ENCODE measurements at regions not wholly inside any gene's neighbourhood (a gene's known extent, or its start where the extent isn't known, plus 50 kb on each side); places are given as distances from the start of the nearest gene placed in this dataset.

DNA sequence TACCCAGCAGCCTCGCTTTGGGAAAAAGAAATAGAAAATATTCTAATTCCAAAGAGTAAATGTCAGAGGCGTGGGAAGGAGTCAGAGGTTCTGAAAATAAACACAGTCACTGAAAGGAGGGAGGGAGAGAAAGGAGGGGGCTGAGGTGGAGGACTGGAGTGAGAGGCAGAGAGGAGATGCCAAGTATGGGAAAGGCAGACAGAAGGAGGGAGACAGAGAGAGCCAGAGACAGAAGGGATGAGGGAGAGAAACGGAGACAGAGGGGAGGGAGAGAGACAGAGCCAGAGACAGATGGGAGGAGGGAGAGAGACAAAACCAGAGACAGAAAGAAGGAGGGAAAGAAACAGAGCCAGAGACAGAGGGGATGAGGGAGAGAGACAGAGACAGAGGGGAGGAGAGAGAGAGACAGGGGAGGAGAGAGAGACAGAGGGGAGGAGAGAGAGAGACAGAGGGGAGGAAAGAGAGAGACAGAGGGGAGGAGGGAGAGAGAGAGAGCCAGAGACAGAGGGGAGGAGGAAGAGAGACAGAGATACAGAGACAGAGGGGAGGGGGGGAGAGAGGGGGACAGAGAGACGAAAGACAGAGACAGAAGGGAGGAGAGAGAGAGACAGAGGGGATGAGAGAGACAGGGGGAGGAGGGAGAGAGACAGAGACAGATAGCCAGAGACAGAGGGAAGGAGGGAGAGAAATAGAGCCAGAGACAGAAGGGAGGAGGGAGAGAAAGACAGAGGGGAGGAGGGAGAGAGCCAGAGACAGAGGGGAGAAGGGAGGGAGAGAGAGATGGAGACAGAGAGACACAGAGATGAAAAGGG lies 525.5 kb downstream of the MATN1 start:
- TF ChIP-seq POLR2AphosphoS5 (IDR thresholded peaks at IDR 0.05) (no peak), CTCF (IDR thresholded peaks at IDR 0.05) (no peak), EP300 (IDR thresholded peaks at IDR 0.05) (no peak), POLR2A (IDR thresholded peaks at IDR 0.05; ENCODE audit: low read depth) (no peak)
- WGBS = 22% methylated on average over 4 of the region's 4 CpGs

DNA sequence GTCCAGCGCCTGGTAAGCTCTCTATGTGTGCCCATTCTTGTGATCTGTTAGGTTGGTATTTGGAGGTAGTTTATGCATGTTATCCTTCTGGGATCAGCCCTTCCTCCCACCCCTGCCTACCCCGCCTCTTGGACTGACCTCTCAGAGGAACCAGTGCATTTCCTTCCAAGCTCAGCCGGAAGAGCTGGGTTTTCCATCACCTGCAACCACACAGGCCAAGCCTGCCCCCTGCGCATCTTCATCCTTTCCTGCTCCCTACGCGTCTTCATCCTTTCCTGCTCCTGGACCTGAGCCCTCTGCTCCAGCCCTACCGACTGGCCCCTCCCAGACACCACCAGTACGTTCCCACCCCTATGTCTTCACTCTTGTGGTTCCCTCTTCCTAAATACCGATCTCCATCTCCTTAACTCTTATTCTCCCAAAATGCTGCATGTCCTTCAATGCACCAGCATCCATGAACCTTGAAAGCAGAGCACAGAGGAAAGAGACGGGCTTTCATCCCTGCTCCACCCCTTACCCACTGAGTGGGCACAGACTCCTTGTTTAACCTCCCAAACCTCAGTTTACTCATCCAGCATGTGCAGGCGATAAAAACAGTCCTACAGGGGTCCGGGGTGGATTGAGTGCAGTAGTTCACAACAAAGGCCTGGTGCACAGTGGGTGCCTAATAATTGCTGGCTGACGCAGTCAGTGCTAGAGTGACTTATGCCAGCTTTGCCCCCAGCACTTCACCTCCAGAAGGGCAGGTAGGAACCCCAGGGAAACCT lies 526.3 kb downstream of the MATN1 start:
- Histone ChIP-seq H3K27ac (replicated peaks in 1 of 4) (peak overlapping the region in 2 of 4 donors; percentile 5 to 48), H3K4me1 (peaks cover 4 to 22% (median 13%) of the 10 kb centered on the region in 4 donors), H3K4me3 (no peak overlapping the region), H3K36me3 (no peaks in the 10 kb centered on the region), H3K27me3 (peaks cover 0 to 4% (median 0%) of the 10 kb centered on the region in 4 donors), H3K9me3 (no peaks in the 10 kb centered on the region)
- TF ChIP-seq POLR2A (IDR thresholded peaks at IDR 0.05; ENCODE audit: low read depth) = no peak
- no peak for TF ChIP-seq CTCF (IDR thresholded peaks at IDR 0.05)
- no peak for TF ChIP-seq POLR2AphosphoS5 (IDR thresholded peaks at IDR 0.05)
- TF ChIP-seq EP300 (IDR thresholded peaks at IDR 0.05) = no peak
- WGBS = 45% methylated on average over 13 of the region's 13 CpGs
- intact Hi-C loops (cut with DNase I) = no loop called here
- peak; percentile 70 for DNase-seq (ENCODE audit: extremely low spot score)

More for the DNA sequence above, 525.5 kb downstream of the MATN1 start:
- peaks cover 0 to 4% (median 0%) of the 10 kb centered on the region in 4 donors for H3K27me3 ChIP-seq
- H3K27ac ChIP-seq (replicated peaks in 1 of 4) = peak overlapping the region in 2 of 4 donors; percentile 11 to 48
- peak; percentile 86 for DNase-seq (ENCODE audit: extremely low spot score)
- H3K4me3 ChIP-seq = no peak overlapping the region
- peaks cover 4 to 22% (median 13%) of the 10 kb centered on the region in 4 donors for H3K4me1 ChIP-seq
- no peaks in the 10 kb centered on the region for H3K9me3 ChIP-seq
- no peaks in the 10 kb centered on the region for H3K36me3 ChIP-seq
- intact Hi-C loops (cut with DNase I) = no loop called here

- intact Hi-C loops (cut with DNase I) = no loop called here
- H3K27ac ChIP-seq (replicated peaks in 1 of 4) = no peak overlapping the region
These were observed 526.9 kb downstream of the MATN1 start for GRCh38 chr1:30196457-30196856.

More at GRCh38 chr1:30196457-30196856, 526.9 kb downstream of the MATN1 start:
- peaks cover 0 to 4% (median 0%) of the 10 kb centered on the region in 4 donors for H3K27me3 ChIP-seq
- TF ChIP-seq POLR2AphosphoS5 (IDR thresholded peaks at IDR 0.05) = no peak
- no peak for TF ChIP-seq EP300 (IDR thresholded peaks at IDR 0.05)
- no peak for TF ChIP-seq POLR2A (IDR thresholded peaks at IDR 0.05; ENCODE audit: low read depth)
- no peak for TF ChIP-seq CTCF (IDR thresholded peaks at IDR 0.05)
- H3K4me1 ChIP-seq = peaks cover 4 to 22% (median 13%) of the 10 kb centered on the region in 4 donors
- DNase-seq (ENCODE audit: extremely low spot score) = peak; percentile 77
- H3K9me3 ChIP-seq = no peaks in the 10 kb centered on the region
- no peaks in the 10 kb centered on the region for H3K36me3 ChIP-seq
- H3K4me3 ChIP-seq = no peak overlapping the region

Measured in esophagus muscularis mucosa (tissue), 4 donors.